Gastrocnemius medialis (tissue), 4 donors: ENCODE measurements at regions not wholly inside any gene's neighbourhood (a gene's known extent, or its start where the extent isn't known, plus 50 kb on each side); places are given as distances from the start of the nearest gene placed in this dataset.

Source experiments
- POLR2A ChIP-seq, 2 donors: fragments of 450-650 bp; IDR thresholded peaks; one replicate each; pipeline ENCODE4 v1.6.1; 2017; ENCODE audit warnings: antibody characterized with exemption in 2 of 2, mild to moderate bottlenecking in 2 of 2, moderate library complexity in 2 of 2
- TF ChIP-seq, protein P1 (sequence below), 5 experiments: fragments of 450-650 bp in 3 of 5; fragments of 200-600 bp in 2 of 5; sonication (generic) in 2 of 5; IDR thresholded peaks in 4 of 5; conservative IDR thresholded peaks in 1 of 5; 1 replicate in 4 of 5; 2 replicates in 1 of 5; pipeline ENCODE4 v1.5.1; 2016 to 2019; ENCODE audit warnings: antibody characterized with exemption in 5 of 5, mild to moderate bottlenecking in 3 of 5, moderate library complexity in 3 of 5

DNA sequence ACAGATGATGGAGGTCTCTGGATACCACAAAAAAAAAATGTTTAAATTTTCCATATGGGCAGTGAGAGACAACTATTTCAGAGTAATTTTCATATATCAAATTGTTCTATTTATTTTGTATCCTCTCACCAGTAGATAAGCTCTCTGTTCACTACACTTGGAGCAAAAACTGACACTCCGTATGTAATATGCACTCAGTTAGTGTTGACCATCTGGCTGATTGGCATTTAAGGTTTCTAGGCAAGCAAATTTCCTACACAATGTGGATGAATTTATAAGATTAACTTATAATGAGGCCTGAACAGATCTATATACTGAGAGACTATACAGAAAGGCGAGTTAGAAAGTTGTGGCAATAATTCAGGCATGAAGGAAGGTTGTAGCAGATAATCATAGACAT lies 836.5 kb upstream of the SEMA6D start:
- TF ChIP-seq, protein P1, sequence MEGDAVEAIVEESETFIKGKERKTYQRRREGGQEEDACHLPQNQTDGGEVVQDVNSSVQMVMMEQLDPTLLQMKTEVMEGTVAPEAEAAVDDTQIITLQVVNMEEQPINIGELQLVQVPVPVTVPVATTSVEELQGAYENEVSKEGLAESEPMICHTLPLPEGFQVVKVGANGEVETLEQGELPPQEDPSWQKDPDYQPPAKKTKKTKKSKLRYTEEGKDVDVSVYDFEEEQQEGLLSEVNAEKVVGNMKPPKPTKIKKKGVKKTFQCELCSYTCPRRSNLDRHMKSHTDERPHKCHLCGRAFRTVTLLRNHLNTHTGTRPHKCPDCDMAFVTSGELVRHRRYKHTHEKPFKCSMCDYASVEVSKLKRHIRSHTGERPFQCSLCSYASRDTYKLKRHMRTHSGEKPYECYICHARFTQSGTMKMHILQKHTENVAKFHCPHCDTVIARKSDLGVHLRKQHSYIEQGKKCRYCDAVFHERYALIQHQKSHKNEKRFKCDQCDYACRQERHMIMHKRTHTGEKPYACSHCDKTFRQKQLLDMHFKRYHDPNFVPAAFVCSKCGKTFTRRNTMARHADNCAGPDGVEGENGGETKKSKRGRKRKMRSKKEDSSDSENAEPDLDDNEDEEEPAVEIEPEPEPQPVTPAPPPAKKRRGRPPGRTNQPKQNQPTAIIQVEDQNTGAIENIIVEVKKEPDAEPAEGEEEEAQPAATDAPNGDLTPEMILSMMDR (IDR thresholded peaks at IDR 0.05 in 4 of 5, conservative IDR thresholded peaks at IDR 0.05 in 1 of 5): no peak
- TF ChIP-seq POLR2A (IDR thresholded peaks at IDR 0.05): no peak
